ENCODE measurements at regions not wholly inside any gene's neighbourhood (a gene's known extent, or its start where the extent isn't known, plus 50 kb on each side); places are given as distances from the start of the nearest gene placed in this dataset.

DNA sequence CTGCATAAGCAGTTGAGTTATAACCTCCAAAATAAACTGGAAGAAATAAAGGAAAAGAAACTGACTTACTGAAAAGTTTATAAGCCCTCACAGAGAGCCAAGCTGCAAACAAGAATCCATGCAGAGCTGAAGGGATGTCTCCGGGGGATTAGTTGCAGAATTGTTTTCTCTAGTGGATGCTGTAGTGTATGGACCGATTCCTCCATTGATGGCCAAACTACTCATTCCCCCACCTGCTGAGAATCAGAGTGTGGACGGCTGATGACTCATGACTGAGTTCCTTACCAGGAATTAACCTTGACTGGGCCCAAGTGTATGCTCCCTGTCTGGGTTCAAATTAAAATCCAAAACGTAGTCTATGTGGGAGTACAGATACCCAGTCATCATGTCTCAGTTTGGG lies 93.9 kb upstream of the CDH8 start:
- Histone ChIP-seq H3K9me3 (no peaks in the 10 kb centered on the region), H3K4me1 (no peaks in the 10 kb centered on the region), H3K36me3 (no peaks in the 10 kb centered on the region), H3K27me3 (no peaks in the 10 kb centered on the region), H3K27ac (no peak overlapping the region), H3K4me3 (no peak overlapping the region)
- intact Hi-C loops (cut with DNase I), result no loop called here
- DNase-seq (ENCODE audit: extremely low spot score in 2 of 2), result no peak
- TF ChIP-seq POLR2A (IDR thresholded peaks at IDR 0.05) (no peak), POLR2AphosphoS5 (IDR thresholded peaks at IDR 0.05; ENCODE audit: insufficient read depth in 1 of 2, low read depth in 1 of 2) (no peak)
- TF ChIP-seq, protein P1, sequence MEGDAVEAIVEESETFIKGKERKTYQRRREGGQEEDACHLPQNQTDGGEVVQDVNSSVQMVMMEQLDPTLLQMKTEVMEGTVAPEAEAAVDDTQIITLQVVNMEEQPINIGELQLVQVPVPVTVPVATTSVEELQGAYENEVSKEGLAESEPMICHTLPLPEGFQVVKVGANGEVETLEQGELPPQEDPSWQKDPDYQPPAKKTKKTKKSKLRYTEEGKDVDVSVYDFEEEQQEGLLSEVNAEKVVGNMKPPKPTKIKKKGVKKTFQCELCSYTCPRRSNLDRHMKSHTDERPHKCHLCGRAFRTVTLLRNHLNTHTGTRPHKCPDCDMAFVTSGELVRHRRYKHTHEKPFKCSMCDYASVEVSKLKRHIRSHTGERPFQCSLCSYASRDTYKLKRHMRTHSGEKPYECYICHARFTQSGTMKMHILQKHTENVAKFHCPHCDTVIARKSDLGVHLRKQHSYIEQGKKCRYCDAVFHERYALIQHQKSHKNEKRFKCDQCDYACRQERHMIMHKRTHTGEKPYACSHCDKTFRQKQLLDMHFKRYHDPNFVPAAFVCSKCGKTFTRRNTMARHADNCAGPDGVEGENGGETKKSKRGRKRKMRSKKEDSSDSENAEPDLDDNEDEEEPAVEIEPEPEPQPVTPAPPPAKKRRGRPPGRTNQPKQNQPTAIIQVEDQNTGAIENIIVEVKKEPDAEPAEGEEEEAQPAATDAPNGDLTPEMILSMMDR (IDR thresholded peaks at IDR 0.05), result no peak

DNA sequence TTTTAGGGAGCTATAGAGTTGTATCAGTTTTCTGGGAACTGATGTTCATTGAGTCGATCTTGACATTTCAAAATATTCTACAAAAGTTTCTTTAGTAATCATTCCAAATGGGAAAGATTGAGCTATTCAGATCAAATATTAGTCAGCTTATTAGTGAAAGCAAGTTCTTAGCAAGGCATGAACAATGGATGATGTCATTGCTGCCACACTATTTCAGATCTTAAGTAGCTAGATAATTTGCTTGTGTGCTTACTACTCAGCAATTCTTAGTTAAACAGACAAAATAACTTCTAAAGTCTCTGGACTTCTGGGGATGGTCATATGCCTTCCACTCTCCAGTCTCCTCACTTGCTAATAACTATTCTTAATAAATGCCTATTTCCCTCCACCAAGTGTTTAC lies 69.0 kb upstream of the CDH8 start:
- Histone ChIP-seq H3K36me3 (no peaks in the 10 kb centered on the region), H3K4me1 (no peaks in the 10 kb centered on the region), H3K9me3 (no peaks in the 10 kb centered on the region), H3K27me3 (no peaks in the 10 kb centered on the region), H3K4me3 (no peak overlapping the region), H3K27ac (no peak overlapping the region)
- intact Hi-C loops (cut with DNase I), result no loop called here
- no peak for DNase-seq (ENCODE audit: extremely low spot score in 2 of 2)
- TF ChIP-seq, protein P1 (IDR thresholded peaks at IDR 0.05), result no peak
- no peak for TF ChIP-seq POLR2AphosphoS5 (IDR thresholded peaks at IDR 0.05; ENCODE audit: insufficient read depth in 1 of 2, low read depth in 1 of 2)
- no peak for TF ChIP-seq POLR2A (IDR thresholded peaks at IDR 0.05)

DNA sequence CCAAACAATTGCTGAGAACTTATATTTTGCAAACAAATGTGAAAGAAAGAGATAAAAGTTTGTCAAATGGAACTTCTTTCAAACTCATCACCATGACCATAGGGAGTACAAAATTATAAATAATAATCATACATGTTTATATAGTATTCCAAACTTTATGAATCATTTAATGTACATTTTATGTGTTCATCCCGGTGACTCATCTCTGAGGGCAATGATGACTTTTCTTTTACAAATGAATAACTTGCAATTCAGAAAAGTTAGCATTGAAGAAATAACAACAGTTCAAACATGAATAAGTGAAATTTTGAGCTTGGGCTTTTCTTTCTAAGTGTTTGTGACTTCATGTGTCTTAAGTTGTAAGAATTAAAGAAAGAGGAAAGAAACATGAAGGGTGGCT lies 66.3 kb upstream of the CDH8 start:
- Histone ChIP-seq H3K4me3 (no peak overlapping the region), H3K4me1 (no peaks in the 10 kb centered on the region), H3K36me3 (no peaks in the 10 kb centered on the region), H3K9me3 (no peaks in the 10 kb centered on the region), H3K27ac (no peak overlapping the region), H3K27me3 (no peaks in the 10 kb centered on the region)
- TF ChIP-seq, protein P1 (IDR thresholded peaks at IDR 0.05), result no peak
- TF ChIP-seq POLR2A (IDR thresholded peaks at IDR 0.05), result no peak
- TF ChIP-seq POLR2AphosphoS5 (IDR thresholded peaks at IDR 0.05; ENCODE audit: insufficient read depth in 1 of 2, low read depth in 1 of 2), result no peak
- intact Hi-C loops (cut with DNase I), result no loop called here
- no peak for DNase-seq (ENCODE audit: extremely low spot score in 2 of 2)

DNA sequence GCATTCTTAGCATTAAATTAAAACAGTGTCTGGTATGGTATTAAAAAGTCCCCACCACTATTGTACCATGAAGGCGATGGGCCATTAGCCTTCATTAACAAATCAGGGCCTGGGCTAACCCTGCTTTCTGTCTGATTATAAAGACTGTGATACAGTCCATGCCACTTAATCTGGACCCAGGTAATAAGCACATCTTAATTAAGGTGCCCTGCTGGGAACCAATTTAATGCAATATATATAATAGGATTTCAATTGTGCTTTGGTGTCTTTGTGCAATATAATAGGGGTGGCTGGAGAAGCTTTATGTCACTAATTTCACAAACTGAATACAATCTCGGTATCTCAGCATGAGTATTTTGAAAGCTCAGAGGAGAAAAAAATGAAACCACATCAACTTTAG lies 64.4 kb upstream of the CDH8 start:
- no peak for DNase-seq (ENCODE audit: extremely low spot score in 2 of 2)
- H3K9me3 ChIP-seq, result no peaks in the 10 kb centered on the region
- H3K27ac ChIP-seq, result no peak overlapping the region
- intact Hi-C loops (cut with DNase I), result no loop called here
- H3K36me3 ChIP-seq, result no peaks in the 10 kb centered on the region
- no peaks in the 10 kb centered on the region for H3K27me3 ChIP-seq
- no peaks in the 10 kb centered on the region for H3K4me1 ChIP-seq
- H3K4me3 ChIP-seq, result no peak overlapping the region
- TF ChIP-seq POLR2AphosphoS5 (IDR thresholded peaks at IDR 0.05; ENCODE audit: insufficient read depth in 1 of 2, low read depth in 1 of 2) (no peak), POLR2A (IDR thresholded peaks at IDR 0.05) (no peak)
- TF ChIP-seq, protein P1 (IDR thresholded peaks at IDR 0.05), result no peak

DNA sequence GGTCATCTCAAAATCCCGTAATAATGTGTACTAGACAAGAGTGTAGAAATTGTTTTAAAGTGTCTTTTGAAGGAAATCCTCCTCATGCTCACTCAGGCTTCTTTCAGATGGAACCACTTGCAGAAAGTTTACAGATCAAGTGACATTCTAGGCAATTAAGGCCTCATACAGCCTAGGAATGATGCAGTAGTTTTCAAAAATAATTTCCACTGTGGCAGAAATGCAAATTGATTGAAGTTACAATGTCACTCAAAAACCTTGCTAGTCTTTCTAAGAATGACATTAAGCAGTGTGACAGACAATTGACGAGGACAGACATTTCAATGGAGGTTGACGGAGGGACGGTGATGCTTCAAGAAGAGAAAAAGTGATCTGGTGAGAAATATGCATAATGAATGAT lies 53.5 kb upstream of the CDH8 start:
- TF ChIP-seq POLR2AphosphoS5 (IDR thresholded peaks at IDR 0.05; ENCODE audit: insufficient read depth in 1 of 2, low read depth in 1 of 2), result no peak
- DNase-seq (ENCODE audit: extremely low spot score in 2 of 2), result no peak
- Histone ChIP-seq H3K36me3 (no peaks in the 10 kb centered on the region), H3K4me3 (no peak overlapping the region), H3K9me3 (no peaks in the 10 kb centered on the region), H3K4me1 (no peaks in the 10 kb centered on the region), H3K27ac (no peak overlapping the region), H3K27me3 (no peaks in the 10 kb centered on the region)
- intact Hi-C loops (cut with DNase I), result no loop called here

Measured in vagina (tissue), 2 donors.